Femur (tissue), 1 donor: ENCODE measurements at regions not wholly inside any gene's neighbourhood (a gene's known extent, or its start where the extent isn't known, plus 50 kb on each side); places are given as distances from the start of the nearest gene placed in this dataset.

Experiments used
- DNase-seq: peaks from one replicate; pipeline ENCODE4 v3.0.0-alpha.2; 2017

GRCh38 chr14:71650187-71650755, 282.0 kb upstream of the RGS6 start:
- no peak for DNase-seq

GRCh38 chr14:71651228-71651627, 281.0 kb upstream of the RGS6 start:
- peak; percentile 84 for DNase-seq

GRCh38 chr14:71652368-71652767, 279.9 kb upstream of the RGS6 start:
- DNase-seq = no peak

GRCh38 chr14:71654810-71655209, 277.4 kb upstream of the RGS6 start:
- DNase-seq = no peak

GRCh38 chr14:71658261-71658860, 273.9 kb upstream of the RGS6 start:
- no peak for DNase-seq

GRCh38 chr14:71659159-71659558, 273.1 kb upstream of the RGS6 start:
- DNase-seq = no peak

- no peak for DNase-seq
These were observed 270.8 kb upstream of the RGS6 start for GRCh38 chr14:71661441-71661840.

GRCh38 chr14:71662291-71662790, 269.9 kb upstream of the RGS6 start:
- no peak for DNase-seq

GRCh38 chr14:71665157-71665556, 267.1 kb upstream of the RGS6 start:
- no peak for DNase-seq

- DNase-seq = no peak
These were observed 266.4 kb upstream of the RGS6 start for GRCh38 chr14:71665781-71666180.

GRCh38 chr14:71666571-71667145, 265.6 kb upstream of the RGS6 start:
- no peak for DNase-seq

GRCh38 chr14:71668186-71668912, 263.9 kb upstream of the RGS6 start:
- no peak for DNase-seq

- no peak for DNase-seq
These were observed 259.6 kb upstream of the RGS6 start for GRCh38 chr14:71672596-71672995.

GRCh38 chr14:71675126-71675899, 256.9 kb upstream of the RGS6 start:
- no peak for DNase-seq

- no peak for DNase-seq
These were observed 256.3 kb upstream of the RGS6 start for GRCh38 chr14:71675900-71676287.

GRCh38 chr14:71680736-71681387, 251.4 kb upstream of the RGS6 start:
- DNase-seq = no peak

- no peak for DNase-seq
These were observed 249.9 kb upstream of the RGS6 start for GRCh38 chr14:71682337-71682736.

GRCh38 chr14:71684323-71684722, 247.9 kb upstream of the RGS6 start:
- no peak for DNase-seq

- DNase-seq = no peak
These were observed 245.6 kb upstream of the RGS6 start for GRCh38 chr14:71686677-71687076.

- no peak for DNase-seq
These were observed 244.9 kb upstream of the RGS6 start for GRCh38 chr14:71687166-71687831.

GRCh38 chr14:71688576-71688975, 243.7 kb upstream of the RGS6 start:
- DNase-seq = no peak

- DNase-seq = no peak
These were observed 241.8 kb upstream of the RGS6 start for GRCh38 chr14:71690478-71690877.
